GM12864 (cell line): ENCODE measurements at regions not wholly inside any gene's neighbourhood (a gene's known extent, or its start where the extent isn't known, plus 50 kb on each side); places are given as distances from the start of the nearest gene placed in this dataset.

Source experiments
- DNase-seq: peaks from one replicate; pipeline ENCODE4 v3.0.0-alpha.2; 2011; ENCODE audit warnings: low read depth
- H3K4me3 ChIP-seq: 2 replicates; pipeline ENCODE4 v1.5.1; 2011; ENCODE audit warnings: mild to moderate bottlenecking, low read depth, low read length, control low read depth
- CTCF ChIP-seq: IDR thresholded peaks from 2 replicates; pipeline ENCODE4 v1.5.1; 2011; ENCODE audit warnings: low read depth, mild to moderate bottlenecking, moderate library complexity, low read length, control low read depth, inconsistent platforms; ENCODE audit errors: missing control alignments

GRCh38 chr20:20959031-20959755 lies 147.0 kb downstream of the LINC00237 start:
- H3K4me3 ChIP-seq, result no peak overlapping the region
- no peak for DNase-seq
- no peak for TF ChIP-seq CTCF

- no peak for TF ChIP-seq CTCF
Observed at GRCh38 chr20:20956513-20956931, 149.6 kb downstream of the LINC00237 start.

GRCh38 chr20:20955892-20956291 lies 150.3 kb downstream of the LINC00237 start:
- TF ChIP-seq CTCF, result no peak
- no peak overlapping the region for H3K4me3 ChIP-seq
- no peak for DNase-seq

More at GRCh38 chr20:20956513-20956931, 149.6 kb downstream of the LINC00237 start:
- H3K4me3 ChIP-seq, result no peak overlapping the region
- DNase-seq, result no peak

- H3K4me3 ChIP-seq, result no peak overlapping the region
- no peak for DNase-seq
- TF ChIP-seq CTCF, result no peak
Observed at GRCh38 chr20:20953738-20954618, 152.2 kb downstream of the LINC00237 start.

GRCh38 chr20:20950620-20951019 lies 155.5 kb downstream of the LINC00237 start:
- TF ChIP-seq CTCF, result no peak
- H3K4me3 ChIP-seq, result no peak overlapping the region
- no peak for DNase-seq

- no peak for TF ChIP-seq CTCF
- DNase-seq, result no peak
- H3K4me3 ChIP-seq, result no peak overlapping the region
Observed at GRCh38 chr20:20946122-20946759, 159.9 kb downstream of the LINC00237 start.
